Stimulated activated CD8-positive, alpha-beta memory T cell treated with anti-CD3 and anti-CD28 coated beads, Interleukin-7, amount 100 ng/mL, for 48 hours (primary cell): ENCODE measurements at regions not wholly inside any gene's neighbourhood (a gene's known extent, or its start where the extent isn't known, plus 50 kb on each side); places are given as distances from the start of the nearest gene placed in this dataset.

ENCODE experiments used
- DNase-seq, 2 donors: peaks; one replicate each; pipeline ENCODE4 v3.0.0-alpha.2; 2020; ENCODE audit warnings: low read depth in 1 of 2; ENCODE audit errors: extremely low read depth in 1 of 2

- no peak for DNase-seq
Measured at GRCh38 chr2:23322567-23323197, 62.3 kb upstream of the KLHL29 start.

DNA sequence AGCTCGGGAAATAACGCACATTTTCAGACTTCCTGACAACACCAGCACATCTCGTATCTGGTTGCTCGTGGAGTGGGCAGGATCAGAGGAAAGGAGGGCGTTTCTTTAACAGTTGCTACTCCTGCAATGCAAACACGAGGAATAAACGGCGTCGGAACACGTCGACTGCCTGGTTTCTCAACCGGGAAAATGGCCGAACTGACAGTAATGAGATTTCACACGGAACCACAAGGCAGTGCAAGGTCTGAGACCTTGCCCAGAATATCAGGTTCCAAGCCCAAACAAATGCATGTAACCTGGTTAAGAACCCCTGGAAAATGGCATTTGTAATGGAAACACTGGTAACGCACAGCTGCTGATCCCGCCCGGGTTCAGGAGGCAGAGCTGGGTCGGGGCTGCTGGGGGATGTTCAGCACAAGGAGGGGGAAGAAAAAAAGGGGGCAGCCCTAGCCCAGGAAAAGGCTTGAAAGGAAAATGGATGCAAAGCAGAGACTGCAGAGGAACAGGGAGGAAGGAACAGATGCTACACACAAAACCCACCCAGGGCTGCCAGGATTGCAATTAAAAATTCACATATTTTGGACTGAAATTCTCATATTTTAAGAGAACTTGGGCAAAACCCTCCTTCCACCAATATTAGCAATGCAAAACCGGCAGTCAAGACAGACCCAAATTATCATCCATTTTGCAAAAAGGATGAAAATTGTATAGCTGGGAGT, 61.6 kb upstream of the KLHL29 start:
- no peak for DNase-seq

DNA sequence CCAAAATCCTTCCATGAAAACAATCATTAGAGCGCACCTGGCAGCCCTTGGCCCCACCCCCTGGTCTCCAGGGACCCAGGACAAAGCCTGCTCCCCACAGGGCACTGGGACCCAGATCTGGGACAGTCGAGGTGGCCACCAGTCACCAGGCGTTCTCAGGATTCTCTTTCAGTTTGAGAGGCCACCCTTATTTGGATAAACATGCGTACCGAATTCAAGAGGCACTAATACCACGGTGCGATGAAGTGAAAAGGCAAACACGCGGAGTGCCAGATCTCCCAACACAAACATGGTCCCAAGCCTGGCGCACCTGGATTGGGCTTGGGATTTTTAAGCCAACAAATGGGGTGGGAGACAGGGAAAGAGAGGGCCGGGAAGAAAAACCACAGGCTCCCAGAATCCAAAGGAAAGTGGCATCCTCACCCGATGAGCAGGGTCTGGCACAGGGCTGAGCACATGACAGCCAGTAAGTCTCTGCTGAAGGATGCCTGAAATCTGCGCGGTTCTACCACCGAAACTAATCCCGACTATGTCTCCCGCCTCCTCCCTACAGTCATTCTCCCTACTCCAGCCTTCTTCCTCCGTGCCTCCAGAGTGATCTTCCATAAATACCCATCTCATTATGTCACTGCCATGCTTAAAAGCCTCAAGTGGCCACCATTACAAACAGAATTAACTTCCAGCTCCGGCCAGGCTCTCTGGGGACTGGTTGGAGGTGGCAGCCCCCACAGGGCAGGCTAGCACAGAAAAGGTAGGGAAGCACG, 60.9 kb upstream of the KLHL29 start:
- DNase-seq: no peak

- no peak for DNase-seq
Measured at GRCh38 chr2:23326330-23326729, 58.6 kb upstream of the KLHL29 start.

DNA sequence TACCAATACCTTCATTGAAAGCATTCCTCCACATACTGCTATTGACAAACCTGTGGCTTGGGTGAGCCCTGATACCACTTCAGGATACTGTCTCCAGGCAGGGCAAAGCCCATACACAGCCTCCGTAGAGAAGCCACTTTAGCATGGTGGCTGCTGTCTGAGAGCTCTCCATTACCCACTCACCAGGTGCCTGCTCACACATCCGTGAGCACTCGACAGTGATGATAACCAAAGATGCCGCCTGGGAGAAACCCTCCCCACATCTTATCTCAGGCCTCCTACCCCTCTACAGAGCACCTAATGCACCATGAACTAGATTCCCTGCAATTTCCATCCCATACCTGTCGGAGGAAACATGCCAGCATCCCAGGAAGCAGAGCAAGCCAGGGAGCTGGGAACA, 57.6 kb upstream of the KLHL29 start:
- no peak for DNase-seq

- DNase-seq: no peak
Measured at GRCh38 chr2:23327887-23328286, 57.1 kb upstream of the KLHL29 start.

- DNase-seq: no peak
Measured at GRCh38 chr2:23330214-23330613, 54.8 kb upstream of the KLHL29 start.
